RWPE2 (cell line): ENCODE measurements at regions not wholly inside any gene's neighbourhood (a gene's known extent, or its start where the extent isn't known, plus 50 kb on each side); places are given as distances from the start of the nearest gene placed in this dataset.

Source experiments
- ATAC-seq: fragments of 200-7000 bp; cut with Tn5 transposase; 3 replicates; pipeline ENCODE4 v1.9.1; 2021; ENCODE audit warnings: low read depth
- DNase-seq: peaks from one replicate; pipeline ENCODE4 v3.0.0-alpha.2; 2020; ENCODE audit warnings: low spot score
- H3K27ac ChIP-seq: fragments of 450-650 bp; 2 replicates; pipeline ENCODE4 v1.5.1; 2017; ENCODE audit warnings: mild to moderate bottlenecking; ENCODE audit not compliant: poor library complexity, severe bottlenecking
- H3K27me3 ChIP-seq: fragments of 250-450 bp; sonication (Bioruptor Pico); 2 replicates; pipeline ENCODE4 v1.5.1; 2021; ENCODE audit warnings: mild to moderate bottlenecking, moderate library complexity; ENCODE audit not compliant: insufficient read depth, poor library complexity, severe bottlenecking
- H3K36me3 ChIP-seq: fragments of 250-450 bp; sonication (Bioruptor Pico); 2 replicates; pipeline ENCODE4 v1.5.1; 2020; ENCODE audit warnings: low read depth, mild to moderate bottlenecking, moderate library complexity
- H3K4me1 ChIP-seq: fragments of 250-450 bp; sonication (Bioruptor Pico); 2 replicates; pipeline ENCODE4 v1.5.1; 2021; ENCODE audit warnings: mild to moderate bottlenecking, moderate library complexity; ENCODE audit not compliant: insufficient read depth, poor library complexity, severe bottlenecking
- H3K4me3 ChIP-seq: fragments of 250-450 bp; sonication (Bioruptor Pico); 2 replicates; pipeline ENCODE4 v1.5.1; 2021; ENCODE audit warnings: mild to moderate bottlenecking, moderate library complexity; ENCODE audit not compliant: severe bottlenecking
- H3K9me3 ChIP-seq: fragments of 250-450 bp; sonication (Bioruptor Pico); 2 replicates; pipeline ENCODE4 v1.5.1; 2021; ENCODE audit warnings: mild to moderate bottlenecking, moderate library complexity; ENCODE audit not compliant: severe bottlenecking
- CTCF ChIP-seq: fragments of 450-650 bp; IDR thresholded peaks from one replicate; pipeline ENCODE4 v1.5.1; 2017; ENCODE audit warnings: mild to moderate bottlenecking, moderate library complexity; ENCODE audit not compliant: poor library complexity, severe bottlenecking

GRCh38 chr10:28928484-28928883, 251.2 kb downstream of the BAMBI start:
- H3K4me3 ChIP-seq = no peak overlapping the region
- H3K27me3 ChIP-seq = no peaks in the 10 kb centered on the region
- no peaks in the 10 kb centered on the region for H3K4me1 ChIP-seq
- H3K36me3 ChIP-seq = no peaks in the 10 kb centered on the region
- no peaks in the 10 kb centered on the region for H3K9me3 ChIP-seq
- ATAC-seq = peak; percentile 31; the same call in 1 of the 3 replicates
- no peak for TF ChIP-seq CTCF
- H3K27ac ChIP-seq = no peak overlapping the region
- DNase-seq = no peak

GRCh38 chr10:28929942-28930341, 252.6 kb downstream of the BAMBI start:
- no peaks in the 10 kb centered on the region for H3K9me3 ChIP-seq
- no peak for TF ChIP-seq CTCF
- H3K4me1 ChIP-seq = no peaks in the 10 kb centered on the region

GRCh38 chr10:28930514-28931495, 253.5 kb downstream of the BAMBI start:
- TF ChIP-seq CTCF = no peak
- no peak for DNase-seq
- Histone ChIP-seq H3K9me3 (no peaks in the 10 kb centered on the region), H3K4me1 (no peaks in the 10 kb centered on the region), H3K27ac (no peak overlapping the region), H3K27me3 (no peaks in the 10 kb centered on the region), H3K4me3 (no peak overlapping the region), H3K36me3 (no peaks in the 10 kb centered on the region)
- no peak for ATAC-seq

More at GRCh38 chr10:28929942-28930341, 252.6 kb downstream of the BAMBI start:
- Histone ChIP-seq H3K27ac (no peak overlapping the region), H3K4me3 (no peak overlapping the region), H3K27me3 (no peaks in the 10 kb centered on the region), H3K36me3 (no peaks in the 10 kb centered on the region)
- DNase-seq (no peak), ATAC-seq (no peak)

- no peaks in the 10 kb centered on the region for H3K4me1 ChIP-seq
- H3K36me3 ChIP-seq = no peaks in the 10 kb centered on the region
- H3K4me3 ChIP-seq = no peak overlapping the region
- no peak overlapping the region for H3K27ac ChIP-seq
- TF ChIP-seq CTCF = no peak
- peaks cover 3% of the 10 kb centered on the region for H3K27me3 ChIP-seq
- DNase-seq = no peak
- no peaks in the 10 kb centered on the region for H3K9me3 ChIP-seq
- no peak for ATAC-seq
Observed at GRCh38 chr10:28935061-28935460, 257.7 kb downstream of the BAMBI start.

GRCh38 chr10:28937959-28938358, 260.6 kb downstream of the BAMBI start:
- no peaks in the 10 kb centered on the region for H3K36me3 ChIP-seq
- H3K27ac ChIP-seq = no peak overlapping the region
- H3K9me3 ChIP-seq = no peaks in the 10 kb centered on the region
- H3K4me1 ChIP-seq = no peaks in the 10 kb centered on the region
- no peak for ATAC-seq
- H3K4me3 ChIP-seq = no peak overlapping the region
- no peak for TF ChIP-seq CTCF
- DNase-seq = no peak
- H3K27me3 ChIP-seq = peaks cover 9% of the 10 kb centered on the region
